ENCODE measurements at regions not wholly inside any gene's neighbourhood (a gene's known extent, or its start where the extent isn't known, plus 50 kb on each side); places are given as distances from the start of the nearest gene placed in this dataset.

GRCh38 chr2:78585871-78586270 is 439.6 kb upstream of the REG3G start:
- H2AFZ ChIP-seq (ENCODE audit: low read length), result no peak overlapping the region
- H3K27me3 ChIP-seq (ENCODE audit: low read length), result no peaks in the 10 kb centered on the region
- H3K79me2 ChIP-seq (ENCODE audit: low read length), result no peaks in the 10 kb centered on the region
- no peaks in the 10 kb centered on the region for H3K9me2 ChIP-seq (replicated peaks; ENCODE audit: insufficient read depth, low read length)
- no peaks in the 10 kb centered on the region for H3K36me3 ChIP-seq (ENCODE audit: insufficient read depth, low read length)
- no peak overlapping the region for H3K4me3 ChIP-seq (ENCODE audit: low read length)
- H3K9ac ChIP-seq (ENCODE audit: low read length), result no peak overlapping the region
- no peaks in the 10 kb centered on the region for H3K9me3 ChIP-seq (ENCODE audit: low read length)
- no peaks in the 10 kb centered on the region for H3K4me1 ChIP-seq (ENCODE audit: low read length)
- no peak overlapping the region for H3K4me2 ChIP-seq (ENCODE audit: low read depth, low read length, poor library complexity, severe bottlenecking)
- DNase-seq, result no peak
- H4K20me1 ChIP-seq (ENCODE audit: insufficient read depth, low read depth, low read length), result no peaks in the 10 kb centered on the region
- H3K27ac ChIP-seq (ENCODE audit: low read length), result no peak overlapping the region

DNA sequence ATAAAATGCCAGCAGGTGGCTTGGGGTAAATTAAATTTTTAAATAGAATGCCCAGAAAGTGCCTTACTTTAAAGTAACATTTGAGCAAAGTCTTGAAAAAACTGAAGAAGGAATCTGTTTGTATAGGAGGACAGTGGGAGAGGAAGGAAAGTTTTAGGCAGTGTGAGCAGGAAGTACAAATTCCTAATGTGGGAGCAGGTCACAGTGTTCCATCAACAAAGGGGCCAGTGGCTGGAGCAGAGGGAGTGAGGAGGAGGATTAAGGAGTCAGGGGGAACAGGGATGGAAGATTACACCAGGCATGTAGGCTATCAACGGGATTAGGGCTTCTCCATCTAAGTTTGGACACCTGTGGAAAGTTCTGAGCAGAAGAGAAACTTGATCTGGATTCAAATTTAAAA is 439.2 kb upstream of the REG3G start:
- Histone ChIP-seq H3K79me2 (ENCODE audit: low read length) (no peaks in the 10 kb centered on the region), H3K4me3 (ENCODE audit: low read length) (no peak overlapping the region), H3K27me3 (ENCODE audit: low read length) (no peaks in the 10 kb centered on the region), H3K4me1 (ENCODE audit: low read length) (no peaks in the 10 kb centered on the region), H3K9ac (ENCODE audit: low read length) (no peak overlapping the region), H3K9me2 (replicated peaks; ENCODE audit: insufficient read depth, low read length) (no peaks in the 10 kb centered on the region), H3K9me3 (ENCODE audit: low read length) (no peaks in the 10 kb centered on the region), H2AFZ (ENCODE audit: low read length) (no peak overlapping the region), H3K36me3 (ENCODE audit: insufficient read depth, low read length) (no peaks in the 10 kb centered on the region), H3K4me2 (ENCODE audit: low read depth, low read length, poor library complexity, severe bottlenecking) (no peak overlapping the region), H4K20me1 (ENCODE audit: insufficient read depth, low read depth, low read length) (no peaks in the 10 kb centered on the region), H3K27ac (ENCODE audit: low read length) (no peak overlapping the region)
- DNase-seq, result no peak

- Histone ChIP-seq H4K20me1 (ENCODE audit: insufficient read depth, low read depth, low read length) (no peaks in the 10 kb centered on the region), H3K4me1 (ENCODE audit: low read length) (no peaks in the 10 kb centered on the region), H3K4me3 (ENCODE audit: low read length) (no peak overlapping the region), H3K9ac (ENCODE audit: low read length) (no peak overlapping the region), H2AFZ (ENCODE audit: low read length) (no peak overlapping the region), H3K9me3 (ENCODE audit: low read length) (no peaks in the 10 kb centered on the region), H3K4me2 (ENCODE audit: low read depth, low read length, poor library complexity, severe bottlenecking) (no peak overlapping the region), H3K36me3 (ENCODE audit: insufficient read depth, low read length) (no peaks in the 10 kb centered on the region), H3K9me2 (replicated peaks; ENCODE audit: insufficient read depth, low read length) (no peaks in the 10 kb centered on the region), H3K27me3 (ENCODE audit: low read length) (no peaks in the 10 kb centered on the region), H3K79me2 (ENCODE audit: low read length) (no peaks in the 10 kb centered on the region), H3K27ac (ENCODE audit: low read length) (no peak overlapping the region)
- DNase-seq, result no peak
Measured at GRCh38 chr2:78589871-78590270, 435.6 kb upstream of the REG3G start.

DNA sequence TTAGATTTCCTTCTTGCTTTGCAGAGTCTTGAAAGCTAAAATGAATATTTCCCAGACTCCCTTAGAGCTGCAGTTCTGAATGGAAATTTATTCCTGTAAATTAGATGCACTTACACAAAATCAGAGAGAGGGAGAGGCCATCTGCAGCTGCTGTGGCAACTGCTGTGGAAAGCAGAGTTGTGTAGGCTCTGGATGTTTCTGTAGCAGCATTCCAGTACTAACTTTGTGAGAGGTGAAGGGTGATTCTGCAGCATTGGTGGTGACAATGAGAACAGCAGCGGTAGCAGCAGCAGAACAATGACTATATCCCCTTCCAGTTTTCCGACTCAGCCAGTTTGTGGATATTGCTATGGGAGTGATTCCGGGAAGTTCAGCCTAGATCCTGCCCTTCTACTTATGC is 433.0 kb upstream of the REG3G start:
- H3K9me2 ChIP-seq (replicated peaks; ENCODE audit: insufficient read depth, low read length), result no peaks in the 10 kb centered on the region
- DNase-seq, result no peak
- no peak overlapping the region for H3K4me2 ChIP-seq (ENCODE audit: low read depth, low read length, poor library complexity, severe bottlenecking)
- H3K79me2 ChIP-seq (ENCODE audit: low read length), result no peaks in the 10 kb centered on the region
- no peaks in the 10 kb centered on the region for H3K4me1 ChIP-seq (ENCODE audit: low read length)
- no peak overlapping the region for H3K4me3 ChIP-seq (ENCODE audit: low read length)
- H2AFZ ChIP-seq (ENCODE audit: low read length), result no peak overlapping the region
- no peaks in the 10 kb centered on the region for H4K20me1 ChIP-seq (ENCODE audit: insufficient read depth, low read depth, low read length)
- H3K27ac ChIP-seq (ENCODE audit: low read length), result no peak overlapping the region
- H3K9ac ChIP-seq (ENCODE audit: low read length), result no peak overlapping the region
- no peaks in the 10 kb centered on the region for H3K36me3 ChIP-seq (ENCODE audit: insufficient read depth, low read length)
- no peaks in the 10 kb centered on the region for H3K9me3 ChIP-seq (ENCODE audit: low read length)
- H3K27me3 ChIP-seq (ENCODE audit: low read length), result no peaks in the 10 kb centered on the region

- no peaks in the 10 kb centered on the region for H3K27me3 ChIP-seq (ENCODE audit: low read length)
- no peaks in the 10 kb centered on the region for H3K9me2 ChIP-seq (replicated peaks; ENCODE audit: insufficient read depth, low read length)
- H3K9ac ChIP-seq (ENCODE audit: low read length), result no peak overlapping the region
Measured at GRCh38 chr2:78601113-78601512, 424.4 kb upstream of the REG3G start.

DNA sequence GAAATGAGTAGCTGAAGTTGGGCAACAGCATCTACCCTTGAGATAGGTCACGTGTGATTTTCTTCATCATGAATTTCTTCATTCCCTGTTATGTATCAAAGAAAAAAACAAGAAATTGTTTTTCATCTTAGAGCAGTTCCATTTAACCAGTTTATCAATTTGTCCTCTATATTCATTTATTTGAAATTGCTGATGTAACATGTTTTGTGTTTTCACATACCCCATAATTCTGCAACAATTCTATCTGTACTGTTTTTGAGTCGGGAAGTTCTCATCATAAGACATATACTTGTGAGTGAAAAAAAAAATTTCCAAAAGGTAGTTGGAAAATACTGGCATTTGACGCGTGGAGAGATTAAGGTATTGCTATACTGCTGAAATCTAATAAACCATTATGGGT is 422.6 kb upstream of the REG3G start:
- Histone ChIP-seq H4K20me1 (ENCODE audit: insufficient read depth, low read depth, low read length) (no peaks in the 10 kb centered on the region), H3K4me2 (ENCODE audit: low read depth, low read length, poor library complexity, severe bottlenecking) (no peak overlapping the region), H3K36me3 (ENCODE audit: insufficient read depth, low read length) (no peaks in the 10 kb centered on the region), H3K9me2 (replicated peaks; ENCODE audit: insufficient read depth, low read length) (no peaks in the 10 kb centered on the region), H3K4me3 (ENCODE audit: low read length) (no peak overlapping the region), H3K9ac (ENCODE audit: low read length) (no peak overlapping the region), H3K79me2 (ENCODE audit: low read length) (no peaks in the 10 kb centered on the region), H3K27me3 (ENCODE audit: low read length) (no peaks in the 10 kb centered on the region), H3K4me1 (ENCODE audit: low read length) (no peaks in the 10 kb centered on the region), H3K9me3 (ENCODE audit: low read length) (no peaks in the 10 kb centered on the region), H3K27ac (ENCODE audit: low read length) (no peak overlapping the region), H2AFZ (ENCODE audit: low read length) (no peak overlapping the region)
- no peak for DNase-seq

More at GRCh38 chr2:78601113-78601512, 424.4 kb upstream of the REG3G start:
- Histone ChIP-seq H3K4me2 (ENCODE audit: low read depth, low read length, poor library complexity, severe bottlenecking) (no peak overlapping the region), H3K79me2 (ENCODE audit: low read length) (no peaks in the 10 kb centered on the region), H3K36me3 (ENCODE audit: insufficient read depth, low read length) (no peaks in the 10 kb centered on the region), H4K20me1 (ENCODE audit: insufficient read depth, low read depth, low read length) (no peaks in the 10 kb centered on the region), H3K27ac (ENCODE audit: low read length) (no peak overlapping the region), H3K4me1 (ENCODE audit: low read length) (no peaks in the 10 kb centered on the region), H3K4me3 (ENCODE audit: low read length) (no peak overlapping the region), H3K9me3 (ENCODE audit: low read length) (no peaks in the 10 kb centered on the region), H2AFZ (ENCODE audit: low read length) (no peak overlapping the region)
- DNase-seq, result no peak

GRCh38 chr2:78606895-78607294 is 418.6 kb upstream of the REG3G start:
- Histone ChIP-seq H3K79me2 (ENCODE audit: low read length) (no peaks in the 10 kb centered on the region), H3K4me1 (ENCODE audit: low read length) (no peaks in the 10 kb centered on the region), H3K4me2 (ENCODE audit: low read depth, low read length, poor library complexity, severe bottlenecking) (no peak overlapping the region), H3K9me3 (ENCODE audit: low read length) (no peaks in the 10 kb centered on the region), H3K36me3 (ENCODE audit: insufficient read depth, low read length) (no peaks in the 10 kb centered on the region), H2AFZ (ENCODE audit: low read length) (no peak overlapping the region), H3K9me2 (replicated peaks; ENCODE audit: insufficient read depth, low read length) (no peaks in the 10 kb centered on the region), H3K4me3 (ENCODE audit: low read length) (no peak overlapping the region), H3K27ac (ENCODE audit: low read length) (no peak overlapping the region), H4K20me1 (ENCODE audit: insufficient read depth, low read depth, low read length) (no peaks in the 10 kb centered on the region), H3K9ac (ENCODE audit: low read length) (no peak overlapping the region), H3K27me3 (ENCODE audit: low read length) (no peaks in the 10 kb centered on the region)
- no peak for DNase-seq

DNA sequence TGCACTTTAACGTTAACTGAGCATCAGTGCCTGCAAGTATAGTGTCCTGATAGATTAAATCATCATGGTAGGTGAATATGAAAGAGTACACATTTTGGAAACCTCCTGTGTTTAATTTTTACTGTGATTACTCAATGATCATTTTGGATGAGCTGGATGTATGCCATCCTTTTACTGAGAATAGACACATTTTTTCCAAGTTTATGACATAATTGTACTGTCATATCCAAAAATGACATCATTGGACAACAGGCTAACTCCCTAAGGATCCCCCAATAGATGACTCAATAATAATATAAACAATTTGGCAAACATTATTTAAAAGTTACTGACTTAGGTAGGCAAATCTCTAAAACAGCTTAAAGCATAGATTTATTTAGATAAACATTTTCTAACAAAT is 410.8 kb upstream of the REG3G start:
- Histone ChIP-seq H3K27ac (ENCODE audit: low read length) (no peak overlapping the region), H3K9me3 (ENCODE audit: low read length) (no peaks in the 10 kb centered on the region)

GRCh38 chr2:78615956-78616355 is 409.5 kb upstream of the REG3G start:
- no peak overlapping the region for H3K27ac ChIP-seq (ENCODE audit: low read length)
- no peaks in the 10 kb centered on the region for H3K4me1 ChIP-seq (ENCODE audit: low read length)
- no peak overlapping the region for H3K4me2 ChIP-seq (ENCODE audit: low read depth, low read length, poor library complexity, severe bottlenecking)
- no peaks in the 10 kb centered on the region for H3K27me3 ChIP-seq (ENCODE audit: low read length)
- DNase-seq, result no peak
- H3K9me3 ChIP-seq (ENCODE audit: low read length), result no peaks in the 10 kb centered on the region
- no peaks in the 10 kb centered on the region for H4K20me1 ChIP-seq (ENCODE audit: insufficient read depth, low read depth, low read length)
- H2AFZ ChIP-seq (ENCODE audit: low read length), result no peak overlapping the region
- H3K4me3 ChIP-seq (ENCODE audit: low read length), result no peak overlapping the region
- H3K36me3 ChIP-seq (ENCODE audit: insufficient read depth, low read length), result no peaks in the 10 kb centered on the region
- H3K79me2 ChIP-seq (ENCODE audit: low read length), result no peaks in the 10 kb centered on the region
- no peaks in the 10 kb centered on the region for H3K9me2 ChIP-seq (replicated peaks; ENCODE audit: insufficient read depth, low read length)
- no peak overlapping the region for H3K9ac ChIP-seq (ENCODE audit: low read length)

More for the DNA sequence above, 410.8 kb upstream of the REG3G start:
- H3K36me3 ChIP-seq (ENCODE audit: insufficient read depth, low read length), result no peaks in the 10 kb centered on the region
- DNase-seq, result no peak
- no peaks in the 10 kb centered on the region for H3K79me2 ChIP-seq (ENCODE audit: low read length)
- no peaks in the 10 kb centered on the region for H3K27me3 ChIP-seq (ENCODE audit: low read length)
- H2AFZ ChIP-seq (ENCODE audit: low read length), result no peak overlapping the region
- no peaks in the 10 kb centered on the region for H4K20me1 ChIP-seq (ENCODE audit: insufficient read depth, low read depth, low read length)
- H3K4me2 ChIP-seq (ENCODE audit: low read depth, low read length, poor library complexity, severe bottlenecking), result no peak overlapping the region
- H3K4me3 ChIP-seq (ENCODE audit: low read length), result no peak overlapping the region
- no peaks in the 10 kb centered on the region for H3K4me1 ChIP-seq (ENCODE audit: low read length)
- no peak overlapping the region for H3K9ac ChIP-seq (ENCODE audit: low read length)
- H3K9me2 ChIP-seq (replicated peaks; ENCODE audit: insufficient read depth, low read length), result no peaks in the 10 kb centered on the region
